K562 (cell line): ENCODE measurements at regions not wholly inside any gene's neighbourhood (a gene's known extent, or its start where the extent isn't known, plus 50 kb on each side); places are given as distances from the start of the nearest gene placed in this dataset.

ENCODE experiments used
- ESRRB ChIP-seq: fragments of 250-450 bp; sonication (Bioruptor Pico); IDR thresholded peaks from 2 replicates; pipeline ENCODE4 v1.5.0; 2020; ENCODE audit warnings: mild to moderate bottlenecking, moderate library complexity, borderline replicate concordance
- ETV1 ChIP-seq: fragments of 450-650 bp; conservative IDR thresholded peaks from 2 replicates; pipeline ENCODE4 v1.6.1; 2016; ENCODE audit warnings: missing genetic modification characterization, control low read depth, low read depth, missing compliant biosample characterization
- HMGN3 ChIP-seq: IDR thresholded peaks from 2 replicates; pipeline ENCODE4 v1.6.1; 2011; ENCODE audit warnings: borderline replicate concordance, low read depth, mild to moderate bottlenecking, mixed read lengths, low read length; ENCODE audit not compliant: insufficient read length; ENCODE audit errors: extremely low read depth
- NBN ChIP-seq: fragments of 450-650 bp; IDR thresholded peaks from 2 replicates; pipeline ENCODE4 v1.6.1; 2016; ENCODE audit warnings: low read depth, mild to moderate bottlenecking
- RBM39 ChIP-seq: fragments of 200-400 bp; formaldehyde crosslinking; optimal IDR thresholded peaks from 2 replicates; pipeline ENCODE3; 2018; ENCODE audit warnings: low read depth, low read length
- ZNF121 ChIP-seq: sonication (generic); formaldehyde crosslinking; conservative IDR thresholded peaks from 2 replicates; pipeline ENCODE4 v1.8.0; 2022; ENCODE audit warnings: missing genetic modification reagents
- TF ChIP-seq, protein P1 (sequence below): fragments of 450-650 bp; IDR thresholded peaks from 2 replicates; pipeline ENCODE4 v1.6.1; 2016; ENCODE audit warnings: mild to moderate bottlenecking, moderate library complexity
- TF ChIP-seq, protein P2 (sequence below): sonication (generic); formaldehyde crosslinking; IDR thresholded peaks from 2 replicates; pipeline ENCODE4 v1.9.0; 2022; ENCODE audit warnings: mild to moderate bottlenecking, missing genetic modification reagents
- TF ChIP-seq, protein P3 (sequence below): fragments of 250-450 bp; sonication (Bioruptor Pico); IDR thresholded peaks from 2 replicates; pipeline ENCODE4 v1.8.0; 2021; ENCODE audit warnings: mild to moderate bottlenecking, moderate library complexity
- TF ChIP-seq, protein P4 (sequence below): sonication (generic); formaldehyde crosslinking; IDR thresholded peaks from 2 replicates; pipeline ENCODE4 v1.8.1; 2023; ENCODE audit warnings: missing genetic modification reagents, mild to moderate bottlenecking, borderline replicate concordance

DNA sequence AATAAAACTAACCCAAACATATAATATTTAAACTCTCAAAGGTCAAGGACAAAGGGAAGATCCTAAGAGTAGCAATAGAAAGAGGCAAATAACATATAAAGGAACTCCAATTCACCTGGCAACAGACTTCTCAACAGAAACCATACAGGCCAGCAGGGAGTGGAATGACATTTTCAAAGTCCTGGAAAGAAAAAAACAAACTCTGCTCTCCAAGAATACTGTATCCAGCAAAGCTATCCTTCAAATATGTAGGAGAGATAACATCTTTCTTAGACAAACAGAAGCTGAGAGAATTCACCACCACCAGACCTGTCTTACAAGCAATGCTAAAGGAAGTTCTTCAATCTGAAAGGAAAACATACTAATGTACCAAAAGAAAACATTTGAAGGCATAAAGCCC, 51.5 kb upstream of the TMEM158 start (continued):
- TF ChIP-seq, protein P1, sequence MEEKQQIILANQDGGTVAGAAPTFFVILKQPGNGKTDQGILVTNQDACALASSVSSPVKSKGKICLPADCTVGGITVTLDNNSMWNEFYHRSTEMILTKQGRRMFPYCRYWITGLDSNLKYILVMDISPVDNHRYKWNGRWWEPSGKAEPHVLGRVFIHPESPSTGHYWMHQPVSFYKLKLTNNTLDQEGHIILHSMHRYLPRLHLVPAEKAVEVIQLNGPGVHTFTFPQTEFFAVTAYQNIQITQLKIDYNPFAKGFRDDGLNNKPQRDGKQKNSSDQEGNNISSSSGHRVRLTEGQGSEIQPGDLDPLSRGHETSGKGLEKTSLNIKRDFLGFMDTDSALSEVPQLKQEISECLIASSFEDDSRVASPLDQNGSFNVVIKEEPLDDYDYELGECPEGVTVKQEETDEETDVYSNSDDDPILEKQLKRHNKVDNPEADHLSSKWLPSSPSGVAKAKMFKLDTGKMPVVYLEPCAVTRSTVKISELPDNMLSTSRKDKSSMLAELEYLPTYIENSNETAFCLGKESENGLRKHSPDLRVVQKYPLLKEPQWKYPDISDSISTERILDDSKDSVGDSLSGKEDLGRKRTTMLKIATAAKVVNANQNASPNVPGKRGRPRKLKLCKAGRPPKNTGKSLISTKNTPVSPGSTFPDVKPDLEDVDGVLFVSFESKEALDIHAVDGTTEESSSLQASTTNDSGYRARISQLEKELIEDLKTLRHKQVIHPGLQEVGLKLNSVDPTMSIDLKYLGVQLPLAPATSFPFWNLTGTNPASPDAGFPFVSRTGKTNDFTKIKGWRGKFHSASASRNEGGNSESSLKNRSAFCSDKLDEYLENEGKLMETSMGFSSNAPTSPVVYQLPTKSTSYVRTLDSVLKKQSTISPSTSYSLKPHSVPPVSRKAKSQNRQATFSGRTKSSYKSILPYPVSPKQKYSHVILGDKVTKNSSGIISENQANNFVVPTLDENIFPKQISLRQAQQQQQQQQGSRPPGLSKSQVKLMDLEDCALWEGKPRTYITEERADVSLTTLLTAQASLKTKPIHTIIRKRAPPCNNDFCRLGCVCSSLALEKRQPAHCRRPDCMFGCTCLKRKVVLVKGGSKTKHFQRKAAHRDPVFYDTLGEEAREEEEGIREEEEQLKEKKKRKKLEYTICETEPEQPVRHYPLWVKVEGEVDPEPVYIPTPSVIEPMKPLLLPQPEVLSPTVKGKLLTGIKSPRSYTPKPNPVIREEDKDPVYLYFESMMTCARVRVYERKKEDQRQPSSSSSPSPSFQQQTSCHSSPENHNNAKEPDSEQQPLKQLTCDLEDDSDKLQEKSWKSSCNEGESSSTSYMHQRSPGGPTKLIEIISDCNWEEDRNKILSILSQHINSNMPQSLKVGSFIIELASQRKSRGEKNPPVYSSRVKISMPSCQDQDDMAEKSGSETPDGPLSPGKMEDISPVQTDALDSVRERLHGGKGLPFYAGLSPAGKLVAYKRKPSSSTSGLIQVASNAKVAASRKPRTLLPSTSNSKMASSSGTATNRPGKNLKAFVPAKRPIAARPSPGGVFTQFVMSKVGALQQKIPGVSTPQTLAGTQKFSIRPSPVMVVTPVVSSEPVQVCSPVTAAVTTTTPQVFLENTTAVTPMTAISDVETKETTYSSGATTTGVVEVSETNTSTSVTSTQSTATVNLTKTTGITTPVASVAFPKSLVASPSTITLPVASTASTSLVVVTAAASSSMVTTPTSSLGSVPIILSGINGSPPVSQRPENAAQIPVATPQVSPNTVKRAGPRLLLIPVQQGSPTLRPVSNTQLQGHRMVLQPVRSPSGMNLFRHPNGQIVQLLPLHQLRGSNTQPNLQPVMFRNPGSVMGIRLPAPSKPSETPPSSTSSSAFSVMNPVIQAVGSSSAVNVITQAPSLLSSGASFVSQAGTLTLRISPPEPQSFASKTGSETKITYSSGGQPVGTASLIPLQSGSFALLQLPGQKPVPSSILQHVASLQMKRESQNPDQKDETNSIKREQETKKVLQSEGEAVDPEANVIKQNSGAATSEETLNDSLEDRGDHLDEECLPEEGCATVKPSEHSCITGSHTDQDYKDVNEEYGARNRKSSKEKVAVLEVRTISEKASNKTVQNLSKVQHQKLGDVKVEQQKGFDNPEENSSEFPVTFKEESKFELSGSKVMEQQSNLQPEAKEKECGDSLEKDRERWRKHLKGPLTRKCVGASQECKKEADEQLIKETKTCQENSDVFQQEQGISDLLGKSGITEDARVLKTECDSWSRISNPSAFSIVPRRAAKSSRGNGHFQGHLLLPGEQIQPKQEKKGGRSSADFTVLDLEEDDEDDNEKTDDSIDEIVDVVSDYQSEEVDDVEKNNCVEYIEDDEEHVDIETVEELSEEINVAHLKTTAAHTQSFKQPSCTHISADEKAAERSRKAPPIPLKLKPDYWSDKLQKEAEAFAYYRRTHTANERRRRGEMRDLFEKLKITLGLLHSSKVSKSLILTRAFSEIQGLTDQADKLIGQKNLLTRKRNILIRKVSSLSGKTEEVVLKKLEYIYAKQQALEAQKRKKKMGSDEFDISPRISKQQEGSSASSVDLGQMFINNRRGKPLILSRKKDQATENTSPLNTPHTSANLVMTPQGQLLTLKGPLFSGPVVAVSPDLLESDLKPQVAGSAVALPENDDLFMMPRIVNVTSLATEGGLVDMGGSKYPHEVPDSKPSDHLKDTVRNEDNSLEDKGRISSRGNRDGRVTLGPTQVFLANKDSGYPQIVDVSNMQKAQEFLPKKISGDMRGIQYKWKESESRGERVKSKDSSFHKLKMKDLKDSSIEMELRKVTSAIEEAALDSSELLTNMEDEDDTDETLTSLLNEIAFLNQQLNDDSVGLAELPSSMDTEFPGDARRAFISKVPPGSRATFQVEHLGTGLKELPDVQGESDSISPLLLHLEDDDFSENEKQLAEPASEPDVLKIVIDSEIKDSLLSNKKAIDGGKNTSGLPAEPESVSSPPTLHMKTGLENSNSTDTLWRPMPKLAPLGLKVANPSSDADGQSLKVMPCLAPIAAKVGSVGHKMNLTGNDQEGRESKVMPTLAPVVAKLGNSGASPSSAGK: no peak
- TF ChIP-seq, protein P2, sequence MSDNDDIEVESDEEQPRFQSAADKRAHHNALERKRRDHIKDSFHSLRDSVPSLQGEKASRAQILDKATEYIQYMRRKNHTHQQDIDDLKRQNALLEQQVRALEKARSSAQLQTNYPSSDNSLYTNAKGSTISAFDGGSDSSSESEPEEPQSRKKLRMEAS (CRISPR knock-in tag): no peak
- no peak for TF ChIP-seq ETV1 (tag)
- no peak for TF ChIP-seq NBN
- TF ChIP-seq, protein P3, sequence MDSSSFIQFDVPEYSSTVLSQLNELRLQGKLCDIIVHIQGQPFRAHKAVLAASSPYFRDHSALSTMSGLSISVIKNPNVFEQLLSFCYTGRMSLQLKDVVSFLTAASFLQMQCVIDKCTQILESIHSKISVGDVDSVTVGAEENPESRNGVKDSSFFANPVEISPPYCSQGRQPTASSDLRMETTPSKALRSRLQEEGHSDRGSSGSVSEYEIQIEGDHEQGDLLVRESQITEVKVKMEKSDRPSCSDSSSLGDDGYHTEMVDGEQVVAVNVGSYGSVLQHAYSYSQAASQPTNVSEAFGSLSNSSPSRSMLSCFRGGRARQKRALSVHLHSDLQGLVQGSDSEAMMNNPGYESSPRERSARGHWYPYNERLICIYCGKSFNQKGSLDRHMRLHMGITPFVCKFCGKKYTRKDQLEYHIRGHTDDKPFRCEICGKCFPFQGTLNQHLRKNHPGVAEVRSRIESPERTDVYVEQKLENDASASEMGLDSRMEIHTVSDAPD (CRISPR knock-in tag): no peak
- TF ChIP-seq, protein P4, sequence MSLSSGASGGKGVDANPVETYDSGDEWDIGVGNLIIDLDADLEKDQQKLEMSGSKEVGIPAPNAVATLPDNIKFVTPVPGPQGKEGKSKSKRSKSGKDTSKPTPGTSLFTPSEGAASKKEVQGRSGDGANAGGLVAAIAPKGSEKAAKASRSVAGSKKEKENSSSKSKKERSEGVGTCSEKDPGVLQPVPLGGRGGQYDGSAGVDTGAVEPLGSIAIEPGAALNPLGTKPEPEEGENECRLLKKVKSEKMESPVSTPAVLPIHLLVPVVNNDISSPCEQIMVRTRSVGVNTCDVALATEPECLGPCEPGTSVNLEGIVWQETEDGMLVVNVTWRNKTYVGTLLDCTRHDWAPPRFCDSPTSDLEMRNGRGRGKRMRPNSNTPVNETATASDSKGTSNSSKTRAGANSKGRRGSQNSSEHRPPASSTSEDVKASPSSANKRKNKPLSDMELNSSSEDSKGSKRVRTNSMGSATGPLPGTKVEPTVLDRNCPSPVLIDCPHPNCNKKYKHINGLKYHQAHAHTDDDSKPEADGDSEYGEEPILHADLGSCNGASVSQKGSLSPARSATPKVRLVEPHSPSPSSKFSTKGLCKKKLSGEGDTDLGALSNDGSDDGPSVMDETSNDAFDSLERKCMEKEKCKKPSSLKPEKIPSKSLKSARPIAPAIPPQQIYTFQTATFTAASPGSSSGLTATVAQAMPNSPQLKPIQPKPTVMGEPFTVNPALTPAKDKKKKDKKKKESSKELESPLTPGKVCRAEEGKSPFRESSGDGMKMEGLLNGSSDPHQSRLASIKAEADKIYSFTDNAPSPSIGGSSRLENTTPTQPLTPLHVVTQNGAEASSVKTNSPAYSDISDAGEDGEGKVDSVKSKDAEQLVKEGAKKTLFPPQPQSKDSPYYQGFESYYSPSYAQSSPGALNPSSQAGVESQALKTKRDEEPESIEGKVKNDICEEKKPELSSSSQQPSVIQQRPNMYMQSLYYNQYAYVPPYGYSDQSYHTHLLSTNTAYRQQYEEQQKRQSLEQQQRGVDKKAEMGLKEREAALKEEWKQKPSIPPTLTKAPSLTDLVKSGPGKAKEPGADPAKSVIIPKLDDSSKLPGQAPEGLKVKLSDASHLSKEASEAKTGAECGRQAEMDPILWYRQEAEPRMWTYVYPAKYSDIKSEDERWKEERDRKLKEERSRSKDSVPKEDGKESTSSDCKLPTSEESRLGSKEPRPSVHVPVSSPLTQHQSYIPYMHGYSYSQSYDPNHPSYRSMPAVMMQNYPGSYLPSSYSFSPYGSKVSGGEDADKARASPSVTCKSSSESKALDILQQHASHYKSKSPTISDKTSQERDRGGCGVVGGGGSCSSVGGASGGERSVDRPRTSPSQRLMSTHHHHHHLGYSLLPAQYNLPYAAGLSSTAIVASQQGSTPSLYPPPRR (CRISPR knock-in tag): no peak
- TF ChIP-seq ZNF121 (CRISPR knock-in tag): no peak
- no peak for TF ChIP-seq ESRRB (CRISPR knock-in tag)
- no peak for TF ChIP-seq HMGN3
- no peak for TF ChIP-seq RBM39
